Suprapubic skin (tissue), 4 donors: ENCODE measurements at regions not wholly inside any gene's neighbourhood (a gene's known extent, or its start where the extent isn't known, plus 50 kb on each side); places are given as distances from the start of the nearest gene placed in this dataset.
"Not testable (repeated sequence)": the region's sequence is repeated elsewhere in the genome, so short reads cannot be mapped to it uniquely, and the experiment has no call there.

Experiments
- DNase-seq, 2 donors: peaks; one replicate each; pipeline ENCODE4 v3.0.0-alpha.2; 2019; ENCODE audit warnings: low spot score in 2 of 2
- H3K27ac ChIP-seq: fragments of 200-600 bp; sonication (generic); one replicate; pipeline ENCODE4 v1.5.1; 2019
- H3K27me3 ChIP-seq: fragments of 200-600 bp; sonication (generic); one replicate; pipeline ENCODE4 v1.5.1; 2019
- H3K36me3 ChIP-seq: fragments of 200-600 bp; sonication (generic); one replicate; pipeline ENCODE4 v1.5.1; 2019
- H3K4me1 ChIP-seq: fragments of 200-600 bp; sonication (generic); one replicate; pipeline ENCODE4 v1.5.1; 2019
- H3K4me3 ChIP-seq: fragments of 200-600 bp; sonication (generic); one replicate; pipeline ENCODE4 v1.5.1; 2019; ENCODE audit warnings: mild to moderate bottlenecking
- H3K9me3 ChIP-seq: fragments of 200-600 bp; sonication (generic); one replicate; pipeline ENCODE4 v1.5.1; 2019
- EP300 ChIP-seq: sonication (generic); formaldehyde crosslinking; IDR thresholded peaks from one replicate; pipeline ENCODE4 v1.6.1; 2017; ENCODE audit warnings: antibody characterized with exemption
- POLR2A ChIP-seq, 2 donors: fragments of 450-650 bp; IDR thresholded peaks; one replicate each; pipeline ENCODE4 v1.6.1; 2017; ENCODE audit warnings: antibody characterized with exemption in 2 of 2, mild to moderate bottlenecking in 2 of 2, moderate library complexity in 2 of 2
- POLR2AphosphoS5 ChIP-seq, 3 donors: sonication (generic); formaldehyde crosslinking; IDR thresholded peaks; one replicate each; pipeline ENCODE4 v1.6.1; 2017; ENCODE audit warnings: antibody characterized with exemption in 3 of 3
- WGBS: methylation state at CpG from one replicate; pipeline ENCODE4 v1.1.5; 2018; 5-methylcytosine and 5-hydroxymethylcytosine counted together
- TF ChIP-seq, protein P1 (sequence below), 2 donors: fragments of 200-600 bp in 1 of 2; fragments of 450-650 bp in 1 of 2; sonication (generic) in 1 of 2; IDR thresholded peaks; one replicate each; pipeline ENCODE4 v1.5.1; 2016 to 2019; ENCODE audit warnings: antibody characterized with exemption in 2 of 2, mild to moderate bottlenecking in 1 of 2, moderate library complexity in 1 of 2

GRCh38 chrX:16335181-16335580, 167.9 kb downstream of the MAGEB17 start:
- H3K4me1 ChIP-seq: no peaks in the 10 kb centered on the region
- no peaks in the 10 kb centered on the region for H3K27me3 ChIP-seq
- H3K27ac ChIP-seq: no peak overlapping the region
- DNase-seq: no peak
- TF ChIP-seq EP300: no peak
- TF ChIP-seq, protein P1, sequence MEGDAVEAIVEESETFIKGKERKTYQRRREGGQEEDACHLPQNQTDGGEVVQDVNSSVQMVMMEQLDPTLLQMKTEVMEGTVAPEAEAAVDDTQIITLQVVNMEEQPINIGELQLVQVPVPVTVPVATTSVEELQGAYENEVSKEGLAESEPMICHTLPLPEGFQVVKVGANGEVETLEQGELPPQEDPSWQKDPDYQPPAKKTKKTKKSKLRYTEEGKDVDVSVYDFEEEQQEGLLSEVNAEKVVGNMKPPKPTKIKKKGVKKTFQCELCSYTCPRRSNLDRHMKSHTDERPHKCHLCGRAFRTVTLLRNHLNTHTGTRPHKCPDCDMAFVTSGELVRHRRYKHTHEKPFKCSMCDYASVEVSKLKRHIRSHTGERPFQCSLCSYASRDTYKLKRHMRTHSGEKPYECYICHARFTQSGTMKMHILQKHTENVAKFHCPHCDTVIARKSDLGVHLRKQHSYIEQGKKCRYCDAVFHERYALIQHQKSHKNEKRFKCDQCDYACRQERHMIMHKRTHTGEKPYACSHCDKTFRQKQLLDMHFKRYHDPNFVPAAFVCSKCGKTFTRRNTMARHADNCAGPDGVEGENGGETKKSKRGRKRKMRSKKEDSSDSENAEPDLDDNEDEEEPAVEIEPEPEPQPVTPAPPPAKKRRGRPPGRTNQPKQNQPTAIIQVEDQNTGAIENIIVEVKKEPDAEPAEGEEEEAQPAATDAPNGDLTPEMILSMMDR (IDR thresholded peaks at IDR 0.05): no peak
- TF ChIP-seq POLR2A (IDR thresholded peaks at IDR 0.05): no peak
- 86% methylated on average over 1 of the region's 1 CpG for WGBS
- H3K36me3 ChIP-seq: no peaks in the 10 kb centered on the region
- no peaks in the 10 kb centered on the region for H3K9me3 ChIP-seq
- no peak overlapping the region for H3K4me3 ChIP-seq

DNA sequence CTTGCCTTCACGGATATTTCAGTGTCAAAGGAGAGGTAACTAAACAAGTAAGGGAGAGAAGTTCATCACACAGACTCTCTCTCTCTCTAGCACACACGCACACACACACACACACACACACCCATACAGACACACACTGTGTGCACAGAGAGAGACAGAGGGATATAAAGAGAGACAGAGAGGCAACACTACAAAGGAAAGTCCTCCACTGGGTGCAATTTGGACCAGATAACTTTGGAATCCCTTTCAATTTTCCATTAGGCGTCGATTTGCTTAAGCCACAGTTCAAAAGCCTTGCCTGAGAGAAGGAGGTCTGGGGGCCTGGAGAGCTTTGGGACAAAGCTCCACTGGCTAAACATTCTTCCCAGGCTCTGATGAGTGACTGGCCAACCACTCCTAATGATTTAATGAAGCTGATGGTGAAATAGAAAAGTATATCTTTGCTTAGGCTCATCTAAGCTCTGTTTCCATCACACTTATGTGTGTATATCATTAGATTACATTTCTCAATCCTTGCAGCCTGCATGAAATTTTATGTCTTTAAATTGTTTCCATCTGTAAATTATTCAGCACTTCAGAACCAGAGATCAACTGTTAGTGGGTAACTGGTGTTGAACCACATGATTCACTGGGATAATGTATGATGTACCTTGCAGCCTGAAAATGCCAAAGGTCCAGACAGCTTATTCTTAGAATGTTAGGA, 180.8 kb downstream of the MAGEB17 start:
- Histone ChIP-seq H3K4me3 (no peak overlapping the region), H3K27me3 (no peaks in the 10 kb centered on the region), H3K4me1 (no peaks in the 10 kb centered on the region), H3K27ac (no peak overlapping the region), H3K36me3 (no peaks in the 10 kb centered on the region), H3K9me3 (no peaks in the 10 kb centered on the region)
- 76% methylated on average over 4 of the region's 4 CpGs for WGBS
- no peak for TF ChIP-seq POLR2AphosphoS5 (IDR thresholded peaks at IDR 0.05)
- TF ChIP-seq EP300: no peak
- TF ChIP-seq, protein P1 (IDR thresholded peaks at IDR 0.05): no peak
- no peak for TF ChIP-seq POLR2A (IDR thresholded peaks at IDR 0.05)
- DNase-seq: no peak

DNA sequence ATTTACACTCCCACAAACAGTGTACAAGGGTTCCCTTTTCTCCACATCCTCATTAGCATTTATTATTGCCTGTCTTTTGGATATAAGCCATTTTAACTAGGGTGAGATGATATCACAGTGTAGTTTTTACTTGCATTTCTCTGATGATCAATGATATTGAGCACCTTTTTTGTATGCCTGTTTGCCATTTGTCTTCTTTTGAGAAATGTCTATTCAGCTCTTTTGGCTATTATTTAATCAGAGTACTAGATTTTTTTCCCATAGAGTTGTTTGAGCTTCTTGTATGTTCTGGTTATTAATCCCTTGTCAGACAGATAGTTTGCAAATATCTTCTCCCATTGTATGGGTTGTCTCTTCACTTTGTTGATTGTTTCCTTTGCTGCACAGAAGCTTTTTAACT, 190.6 kb downstream of the MAGEB17 start:
- Histone ChIP-seq H3K27me3 (no peaks in the 10 kb centered on the region), H3K27ac (no peak overlapping the region), H3K4me1 (no peaks in the 10 kb centered on the region), H3K4me3 (no peak overlapping the region), H3K36me3 (no peaks in the 10 kb centered on the region), H3K9me3 (no peaks in the 10 kb centered on the region)
- no peak for DNase-seq
- no peak for TF ChIP-seq EP300
- TF ChIP-seq, protein P1 (IDR thresholded peaks at IDR 0.05): no peak
- TF ChIP-seq POLR2AphosphoS5 (IDR thresholded peaks at IDR 0.05): no peak
- TF ChIP-seq POLR2A (IDR thresholded peaks at IDR 0.05): no peak

DNA sequence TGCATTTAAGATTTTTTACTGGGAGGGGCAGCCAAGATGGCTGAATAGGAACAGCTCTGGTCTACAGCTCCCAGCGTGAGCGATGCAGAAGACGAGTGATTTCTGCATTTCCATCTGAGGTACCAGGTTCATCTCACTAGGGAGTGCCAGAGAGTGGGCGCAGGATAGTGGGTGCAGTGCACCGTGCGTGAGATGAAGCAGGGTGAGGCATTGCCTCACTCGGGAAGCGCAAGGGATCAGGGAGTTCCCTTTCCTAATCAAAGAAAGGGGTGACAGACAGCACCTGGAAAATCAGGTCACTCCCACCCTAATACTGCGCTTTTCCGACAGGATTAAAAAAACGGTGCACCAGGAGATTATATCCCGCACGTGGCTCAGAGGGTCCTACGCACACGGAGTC, 192.8 kb downstream of the MAGEB17 start:
- 94% methylated on average over 15 of the region's 15 CpGs for WGBS
- not testable (repeated sequence) for H3K27ac ChIP-seq, H3K4me1 ChIP-seq, H3K9me3 ChIP-seq, DNase-seq, H3K4me3 ChIP-seq, H3K27me3 ChIP-seq, H3K36me3 ChIP-seq

- no peak for TF ChIP-seq POLR2AphosphoS5 (IDR thresholded peaks at IDR 0.05)
- no peak for TF ChIP-seq EP300
- TF ChIP-seq POLR2A (IDR thresholded peaks at IDR 0.05): no peak
- TF ChIP-seq, protein P1 (IDR thresholded peaks at IDR 0.05): no peak
- DNase-seq: no peak
- Histone ChIP-seq H3K27me3 (no peaks in the 10 kb centered on the region), H3K4me3 (no peak overlapping the region), H3K36me3 (no peaks in the 10 kb centered on the region), H3K4me1 (no peaks in the 10 kb centered on the region), H3K27ac (no peak overlapping the region), H3K9me3 (no peaks in the 10 kb centered on the region)
- WGBS: 50% methylated on average over 2 of the region's 2 CpGs
Measured at GRCh38 chrX:16368696-16369095, 201.4 kb downstream of the MAGEB17 start.

DNA sequence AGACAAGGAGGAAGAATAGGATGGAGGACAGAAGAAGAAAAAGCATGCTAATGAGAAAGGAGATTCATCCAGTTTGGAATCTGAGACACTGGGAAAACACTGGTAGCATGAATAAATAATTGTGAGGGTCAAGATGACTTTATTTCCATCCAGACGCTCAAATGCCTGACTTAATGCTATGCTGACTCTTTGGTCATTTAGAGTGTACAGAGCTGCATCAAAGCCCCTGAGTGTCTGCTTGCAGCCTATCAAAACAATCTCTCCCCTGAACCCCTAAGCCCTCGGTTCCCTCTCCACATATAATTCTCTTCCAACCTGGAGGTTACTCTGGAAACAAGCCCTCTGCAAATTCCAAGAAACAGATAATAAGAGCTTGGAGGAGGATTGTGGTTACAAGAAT, 208.8 kb downstream of the MAGEB17 start:
- Histone ChIP-seq H3K4me1 (no peaks in the 10 kb centered on the region), H3K27me3 (no peaks in the 10 kb centered on the region), H3K36me3 (no peaks in the 10 kb centered on the region), H3K4me3 (no peak overlapping the region), H3K9me3 (no peaks in the 10 kb centered on the region), H3K27ac (no peak overlapping the region)
- no peak for DNase-seq
- 78% methylated on average over 2 of the region's 2 CpGs for WGBS
- no peak for TF ChIP-seq POLR2AphosphoS5 (IDR thresholded peaks at IDR 0.05)
- no peak for TF ChIP-seq POLR2A (IDR thresholded peaks at IDR 0.05)
- no peak for TF ChIP-seq EP300
- TF ChIP-seq, protein P1 (IDR thresholded peaks at IDR 0.05): no peak
